ENCODE measurements at regions not wholly inside any gene's neighbourhood (a gene's known extent, or its start where the extent isn't known, plus 50 kb on each side); places are given as distances from the start of the nearest gene placed in this dataset.

DNA sequence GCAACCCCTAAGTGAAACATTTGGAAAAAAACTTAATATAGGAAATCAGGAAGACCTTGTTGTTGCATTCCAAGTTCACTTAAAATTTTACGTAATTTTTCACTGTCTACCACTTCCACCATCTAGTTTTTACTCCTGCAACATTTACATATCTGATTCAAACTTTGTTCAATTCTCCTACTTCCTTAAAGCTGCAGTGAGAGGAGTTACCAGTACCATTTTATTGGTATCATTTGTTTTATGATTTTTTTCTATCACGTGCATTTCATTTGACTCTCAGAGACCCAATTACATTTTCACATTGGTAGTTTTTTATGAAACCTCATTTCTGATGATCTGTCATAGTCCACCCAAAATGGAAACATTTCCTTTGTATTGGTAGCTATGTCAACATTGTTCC, 284.9 kb upstream of the MDFIC2 start:
- DNase-seq (ENCODE audit: insufficient read length, low spot score): no peak
- TF ChIP-seq, protein P1, sequence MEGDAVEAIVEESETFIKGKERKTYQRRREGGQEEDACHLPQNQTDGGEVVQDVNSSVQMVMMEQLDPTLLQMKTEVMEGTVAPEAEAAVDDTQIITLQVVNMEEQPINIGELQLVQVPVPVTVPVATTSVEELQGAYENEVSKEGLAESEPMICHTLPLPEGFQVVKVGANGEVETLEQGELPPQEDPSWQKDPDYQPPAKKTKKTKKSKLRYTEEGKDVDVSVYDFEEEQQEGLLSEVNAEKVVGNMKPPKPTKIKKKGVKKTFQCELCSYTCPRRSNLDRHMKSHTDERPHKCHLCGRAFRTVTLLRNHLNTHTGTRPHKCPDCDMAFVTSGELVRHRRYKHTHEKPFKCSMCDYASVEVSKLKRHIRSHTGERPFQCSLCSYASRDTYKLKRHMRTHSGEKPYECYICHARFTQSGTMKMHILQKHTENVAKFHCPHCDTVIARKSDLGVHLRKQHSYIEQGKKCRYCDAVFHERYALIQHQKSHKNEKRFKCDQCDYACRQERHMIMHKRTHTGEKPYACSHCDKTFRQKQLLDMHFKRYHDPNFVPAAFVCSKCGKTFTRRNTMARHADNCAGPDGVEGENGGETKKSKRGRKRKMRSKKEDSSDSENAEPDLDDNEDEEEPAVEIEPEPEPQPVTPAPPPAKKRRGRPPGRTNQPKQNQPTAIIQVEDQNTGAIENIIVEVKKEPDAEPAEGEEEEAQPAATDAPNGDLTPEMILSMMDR (IDR thresholded peaks at IDR 0.05; ENCODE audit: insufficient read depth, missing control alignments): no peak
- FAIRE-seq: no peak

DNA sequence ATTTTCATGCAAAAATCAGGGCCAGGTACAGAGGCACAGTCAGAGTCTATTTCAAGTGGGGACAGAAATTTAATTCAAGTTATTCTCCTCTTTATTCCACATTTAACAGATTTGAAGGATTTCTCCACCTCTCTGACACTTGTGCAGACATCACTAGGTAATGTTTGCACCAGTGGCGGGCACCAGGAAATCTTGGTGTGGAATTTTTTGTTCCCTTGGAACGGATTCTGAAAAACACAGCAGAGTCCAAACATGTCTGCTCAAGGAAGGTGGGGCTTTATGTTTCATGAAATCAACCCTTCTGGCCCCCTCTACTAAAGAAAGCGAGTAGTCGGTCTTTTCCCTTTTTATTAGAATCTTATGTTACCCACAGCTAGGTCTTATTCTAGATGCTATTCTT, 271.2 kb upstream of the MDFIC2 start:
- DNase-seq (ENCODE audit: insufficient read length, low spot score): no peak

DNA sequence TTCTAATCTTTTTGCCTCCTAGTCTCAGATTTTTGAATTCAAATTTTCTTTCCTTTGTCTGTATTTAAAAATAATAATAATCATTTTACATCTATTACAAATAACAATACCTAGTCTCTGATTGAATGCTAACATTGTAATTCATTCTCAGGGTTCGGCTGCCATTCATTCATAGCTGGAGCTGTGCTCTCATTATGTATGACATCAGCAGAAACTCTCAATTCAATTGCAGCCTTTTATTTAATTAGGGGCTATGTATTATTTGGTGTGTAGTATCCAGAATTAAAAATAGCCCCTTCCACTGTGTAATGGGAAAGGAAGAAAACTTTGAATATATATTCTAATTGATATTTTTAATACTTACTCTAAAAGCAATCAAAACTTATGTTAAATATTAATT, 270.4 kb upstream of the MDFIC2 start:
- DNase-seq (ENCODE audit: insufficient read length, low spot score) (no peak), FAIRE-seq (no peak)

More for the DNA sequence above, 271.2 kb upstream of the MDFIC2 start:
- TF ChIP-seq, protein P1 (IDR thresholded peaks at IDR 0.05; ENCODE audit: insufficient read depth, missing control alignments): no peak
- no peak for FAIRE-seq

DNA sequence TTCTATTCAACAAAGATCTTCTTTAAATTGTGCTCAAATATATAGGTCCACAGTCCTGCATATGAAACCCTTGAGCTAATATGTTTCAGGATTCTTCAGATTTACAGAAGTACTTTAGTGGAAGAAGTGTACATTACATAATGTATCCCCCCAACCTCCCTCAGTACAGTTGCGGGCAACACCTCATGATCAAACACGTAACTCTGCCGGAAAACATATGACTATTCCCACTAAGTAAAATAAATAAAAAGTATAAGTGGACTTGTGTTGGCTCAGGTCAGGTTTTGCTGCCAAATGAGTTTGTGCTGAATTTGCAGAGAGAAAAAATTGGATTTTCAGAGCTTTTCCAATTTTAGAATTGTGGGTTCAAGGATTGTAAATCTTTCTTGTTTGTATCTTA, 267.6 kb upstream of the MDFIC2 start:
- TF ChIP-seq, protein P1 (IDR thresholded peaks at IDR 0.05; ENCODE audit: insufficient read depth, missing control alignments): no peak
- no peak for FAIRE-seq

More for the DNA sequence above, 270.4 kb upstream of the MDFIC2 start:
- TF ChIP-seq, protein P1 (IDR thresholded peaks at IDR 0.05; ENCODE audit: insufficient read depth, missing control alignments): no peak

DNA sequence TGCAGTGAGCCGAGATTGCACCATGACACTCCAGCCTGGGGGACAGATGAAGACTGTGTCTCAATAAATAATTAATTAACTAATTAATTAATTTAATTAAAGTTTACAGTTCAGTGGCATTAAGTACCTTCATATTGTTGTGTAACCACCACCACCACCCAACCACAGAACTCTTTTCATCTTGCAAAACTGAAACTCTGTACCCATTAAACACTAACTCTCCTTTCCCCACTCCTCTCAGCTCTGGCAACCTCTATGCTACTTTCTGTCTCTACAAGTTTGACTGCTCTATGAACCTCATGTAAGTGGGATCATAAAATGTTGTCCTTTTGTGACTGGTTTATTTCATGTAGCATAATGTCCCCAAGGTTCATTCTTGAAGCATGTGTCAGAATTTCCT, 259.3 kb upstream of the MDFIC2 start:
- TF ChIP-seq, protein P1 (IDR thresholded peaks at IDR 0.05; ENCODE audit: insufficient read depth, missing control alignments): no peak
- FAIRE-seq (no peak), DNase-seq (ENCODE audit: insufficient read length, low spot score) (no peak)

More for the DNA sequence above, 267.6 kb upstream of the MDFIC2 start:
- no peak for DNase-seq (ENCODE audit: insufficient read length, low spot score)

DNA sequence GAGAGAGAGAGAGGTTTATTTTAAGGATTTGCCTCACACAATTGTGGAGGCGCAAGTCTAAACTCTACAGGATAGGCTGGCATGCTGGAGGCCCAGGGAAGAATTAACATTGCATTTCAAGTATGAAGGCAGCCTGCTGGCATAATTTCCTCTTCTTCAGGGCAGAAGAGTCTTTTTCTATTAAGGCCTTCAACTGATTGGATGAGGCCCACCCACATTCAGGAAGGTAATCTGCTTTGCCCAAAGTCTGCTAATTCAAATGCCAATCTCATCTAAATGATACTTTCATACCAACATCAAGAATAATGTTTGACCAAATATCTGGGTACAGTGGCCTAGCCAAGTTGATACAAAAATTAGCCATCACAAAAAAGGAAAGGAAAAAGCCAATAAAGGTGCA, 258.1 kb upstream of the MDFIC2 start:
- no peak for FAIRE-seq
- TF ChIP-seq, protein P1 (IDR thresholded peaks at IDR 0.05; ENCODE audit: insufficient read depth, missing control alignments): no peak
- no peak for DNase-seq (ENCODE audit: insufficient read length, low spot score)

DNA sequence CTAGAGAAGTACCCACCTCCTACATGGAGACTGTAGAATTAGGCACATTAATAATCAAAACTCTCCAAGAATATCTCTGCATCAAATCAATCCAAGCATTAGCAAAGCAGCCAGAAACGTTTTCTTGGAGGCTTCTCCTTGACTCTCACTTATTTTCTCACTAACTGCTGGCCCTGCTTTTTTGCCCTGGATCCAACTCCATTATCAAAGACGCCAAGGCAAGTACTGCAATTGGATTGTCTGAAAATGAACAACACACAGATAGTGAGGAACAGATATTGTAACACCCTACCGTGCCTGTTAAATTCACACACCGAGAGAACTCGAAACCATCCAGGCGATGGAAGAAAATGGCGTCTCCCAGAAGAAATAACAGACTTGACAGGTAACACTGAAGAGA, 256.2 kb upstream of the MDFIC2 start:
- no peak for DNase-seq (ENCODE audit: insufficient read length, low spot score)
- TF ChIP-seq, protein P1 (IDR thresholded peaks at IDR 0.05; ENCODE audit: insufficient read depth, missing control alignments): no peak
- FAIRE-seq: no peak

All from D721Med (cell line).